Urinary bladder (tissue), 3 donors: ENCODE measurements at regions not wholly inside any gene's neighbourhood (a gene's known extent, or its start where the extent isn't known, plus 50 kb on each side); places are given as distances from the start of the nearest gene placed in this dataset.

Source experiments
- DNase-seq: peaks from one replicate; pipeline ENCODE4 v3.0.0-alpha.2; 2015; ENCODE audit errors: extremely low spot score
- H3K27ac ChIP-seq: one replicate; pipeline ENCODE4 v1.5.1; 2013; ENCODE audit warnings: low read depth, mild to moderate bottlenecking, moderate library complexity
- H3K36me3 ChIP-seq: one replicate; pipeline ENCODE4 v1.6.1; 2013; ENCODE audit warnings: mild to moderate bottlenecking, moderate library complexity; ENCODE audit not compliant: insufficient read depth
- H3K4me1 ChIP-seq: one replicate; pipeline ENCODE4 v1.6.1; 2013; ENCODE audit warnings: mild to moderate bottlenecking, moderate library complexity; ENCODE audit not compliant: insufficient read depth
- H3K4me3 ChIP-seq: one replicate; pipeline ENCODE4 v1.5.1; 2013; ENCODE audit warnings: low read depth, low read length
- WGBS: extraction: QIAGEN DNeasy Blood & Tissue Kit; methylation state at CpG from one replicate; pipeline ENCODE4 v1.1.7; 2013; 5-methylcytosine and 5-hydroxymethylcytosine counted together
- donor health status: healthy with polysubstance abuse.
- donor health status: healthy.

DNA sequence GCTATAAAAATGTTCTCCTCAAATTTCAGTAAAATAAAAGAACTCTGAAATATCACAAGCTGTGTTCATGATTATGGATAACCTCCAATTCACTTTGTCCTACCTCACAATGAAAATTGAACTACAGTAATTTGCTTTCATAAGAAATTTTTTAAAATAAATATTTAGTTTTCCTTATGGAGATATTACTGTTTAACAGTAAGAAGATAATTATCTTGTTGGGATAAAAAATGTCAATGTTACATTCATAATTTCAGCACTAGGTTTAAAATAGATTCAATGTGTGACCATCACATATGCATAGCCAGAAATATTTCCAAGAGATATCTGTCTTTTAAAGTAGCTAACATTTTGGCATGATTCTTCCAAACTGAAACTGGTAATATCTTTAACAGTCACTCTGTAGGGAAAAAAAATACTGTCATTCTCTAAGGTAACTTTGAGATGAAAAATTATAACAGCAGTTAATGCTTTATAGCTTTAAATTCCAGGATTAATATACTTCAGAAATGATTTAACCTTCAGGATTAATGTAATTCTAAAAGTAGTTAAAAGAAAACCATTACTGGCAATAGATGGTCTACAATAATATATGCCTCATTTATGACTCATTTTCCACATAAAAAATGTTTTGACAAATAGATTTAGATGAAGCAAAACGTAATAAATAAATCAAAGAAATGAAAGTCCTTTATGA is 91.3 kb downstream of the SPRY2 start:
- H3K27ac ChIP-seq, result no peak overlapping the region
- WGBS, result 23% methylated on average over 1 of the region's 1 CpG
- no peak overlapping the region for H3K4me3 ChIP-seq
- no peaks in the 10 kb centered on the region for H3K36me3 ChIP-seq
- DNase-seq, result no peak
- no peaks in the 10 kb centered on the region for H3K4me1 ChIP-seq

DNA sequence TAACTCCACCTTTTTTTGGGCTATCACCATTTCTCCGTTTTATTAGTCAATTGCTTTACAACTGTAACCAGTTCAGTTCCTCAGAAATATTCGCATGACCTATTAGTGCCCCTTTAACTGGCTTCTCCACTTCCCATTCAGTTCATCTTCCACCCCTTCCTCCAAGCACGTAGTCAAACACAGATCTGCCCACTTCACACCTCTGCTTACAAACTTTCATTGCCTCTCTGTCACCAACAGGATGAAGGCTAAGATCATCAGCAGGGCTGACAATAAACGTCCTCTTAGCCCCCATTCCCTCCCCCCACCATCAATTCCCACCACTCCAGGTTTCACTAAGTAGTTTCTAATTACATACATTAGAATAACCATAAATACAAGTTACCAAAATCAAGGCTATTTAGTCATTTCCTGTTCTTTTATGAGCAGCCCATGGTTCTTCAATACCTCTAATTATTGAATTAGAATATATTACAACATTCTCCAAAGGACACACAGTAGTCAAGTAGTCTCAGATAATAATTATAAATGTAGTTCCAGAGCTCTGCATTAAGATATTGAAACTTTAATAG is 95.7 kb downstream of the SPRY2 start:
- H3K36me3 ChIP-seq, result no peaks in the 10 kb centered on the region
- 42% methylated on average over 4 of the region's 4 CpGs for WGBS
- no peak overlapping the region for H3K27ac ChIP-seq
- H3K4me1 ChIP-seq, result no peaks in the 10 kb centered on the region
- H3K4me3 ChIP-seq, result no peak overlapping the region
- no peak for DNase-seq

DNA sequence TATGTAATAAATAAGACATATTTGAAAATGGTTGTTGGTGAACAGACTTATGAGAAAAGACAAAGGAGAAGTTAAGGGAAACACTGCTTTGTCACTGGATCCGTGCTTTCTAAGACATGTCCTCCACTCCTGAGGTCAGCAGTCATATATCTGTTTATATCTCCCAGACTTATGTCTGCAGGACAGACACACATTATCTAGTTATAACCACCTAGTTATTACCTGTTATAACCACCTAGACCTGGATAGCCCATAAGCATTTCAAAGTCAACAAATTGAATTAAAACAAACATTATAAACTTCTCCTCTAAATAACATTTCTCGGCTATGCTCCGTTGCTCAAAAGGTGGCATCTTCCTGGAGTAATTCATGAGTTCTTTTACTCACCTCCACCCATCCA is 96.4 kb downstream of the SPRY2 start:
- Histone ChIP-seq H3K4me1 (no peaks in the 10 kb centered on the region), H3K27ac (no peak overlapping the region), H3K4me3 (no peak overlapping the region), H3K36me3 (no peaks in the 10 kb centered on the region)
- 82% methylated on average over 3 of the region's 3 CpGs for WGBS
- DNase-seq, result no peak

DNA sequence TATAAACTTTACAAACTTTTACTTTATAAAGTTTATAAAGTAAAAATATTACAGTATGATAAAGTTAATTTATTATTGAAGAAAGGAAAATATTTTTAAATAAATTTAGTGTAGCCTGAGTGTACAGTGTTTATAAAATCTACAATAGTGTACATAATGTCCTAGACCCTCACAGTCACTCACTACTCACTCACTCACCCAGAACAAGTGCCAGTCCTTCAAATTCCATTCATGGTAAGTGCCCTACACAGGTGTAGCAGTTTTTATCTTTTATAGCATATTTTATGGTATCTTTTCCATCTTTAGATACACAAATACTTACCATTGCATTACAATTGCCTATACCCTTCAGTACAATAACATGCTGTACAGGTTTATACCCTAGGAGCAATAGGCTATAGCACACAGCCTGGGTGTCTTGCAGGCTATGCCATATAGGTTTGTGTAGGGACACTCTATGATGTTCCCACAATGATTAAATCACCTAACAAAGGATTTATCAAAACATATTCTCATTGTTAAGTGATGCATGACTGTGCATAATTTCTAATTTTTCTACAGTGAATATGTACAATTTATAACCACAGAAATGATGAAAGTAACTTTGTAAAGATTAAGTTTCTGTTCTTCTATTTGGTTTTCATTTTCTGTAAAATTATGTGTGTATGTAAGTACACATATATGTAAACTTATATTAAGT is 98.0 kb downstream of the SPRY2 start:
- Histone ChIP-seq H3K4me3 (no peak overlapping the region), H3K27ac (no peak overlapping the region), H3K36me3 (no peaks in the 10 kb centered on the region), H3K4me1 (no peaks in the 10 kb centered on the region)
- DNase-seq, result no peak

DNA sequence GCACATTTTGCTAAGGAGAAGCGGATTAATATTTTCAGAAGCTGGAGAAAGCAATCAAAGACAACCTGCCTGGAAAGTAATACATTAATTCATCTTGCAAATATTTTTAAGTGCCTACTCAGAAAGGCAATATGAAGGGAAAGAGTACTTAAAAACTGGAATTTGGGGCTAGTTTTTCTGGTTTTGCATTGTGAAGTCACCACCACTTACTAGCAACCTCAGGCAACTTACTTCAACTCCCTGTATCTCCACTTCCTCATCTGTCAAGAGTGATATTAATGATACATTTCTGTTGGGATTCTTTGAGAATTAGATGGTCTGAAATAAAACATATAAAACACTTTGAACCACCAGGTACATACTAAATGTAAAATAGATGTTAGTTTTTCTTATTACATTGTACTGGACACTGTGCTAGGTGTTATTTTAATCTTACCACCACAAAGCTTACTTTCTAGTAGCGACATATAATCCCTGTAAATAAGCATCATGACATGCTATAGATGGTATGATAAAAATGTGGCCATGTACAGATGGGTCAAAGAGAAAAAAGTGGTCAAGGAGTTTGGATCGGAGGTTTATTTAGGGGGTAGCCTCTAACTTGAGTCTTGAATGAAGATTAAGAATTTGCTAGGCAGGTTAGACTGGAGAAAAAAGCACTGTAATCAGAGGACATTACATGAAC is 101.2 kb downstream of the SPRY2 start:
- H3K36me3 ChIP-seq, result no peaks in the 10 kb centered on the region
- WGBS, result 63% methylated on average over 3 of the region's 3 CpGs
- H3K27ac ChIP-seq, result no peak overlapping the region
- no peak for DNase-seq
- H3K4me1 ChIP-seq, result no peaks in the 10 kb centered on the region
- H3K4me3 ChIP-seq, result no peak overlapping the region

DNA sequence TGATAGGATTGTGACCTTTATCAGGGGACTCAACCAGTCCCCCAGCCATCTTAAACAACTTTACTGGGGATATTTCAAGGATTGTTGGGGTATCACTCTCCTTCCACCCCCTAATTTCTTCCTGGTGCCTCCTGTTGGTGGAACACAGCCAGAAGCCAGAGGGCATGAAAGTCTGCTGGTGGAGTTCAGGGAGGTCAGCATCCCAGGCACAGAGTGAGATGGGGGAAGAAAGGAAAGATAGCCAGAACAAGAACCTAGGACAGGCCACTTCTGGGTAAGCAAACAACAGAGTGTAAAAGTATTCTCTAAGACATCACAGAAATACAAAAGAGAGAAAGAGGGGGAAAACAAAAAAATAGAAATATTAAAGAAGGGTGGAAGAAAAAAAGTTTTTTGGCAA is 101.8 kb downstream of the SPRY2 start:
- Histone ChIP-seq H3K4me3 (no peak overlapping the region), H3K27ac (no peak overlapping the region), H3K4me1 (no peaks in the 10 kb centered on the region), H3K36me3 (no peaks in the 10 kb centered on the region)
- no peak for DNase-seq

DNA sequence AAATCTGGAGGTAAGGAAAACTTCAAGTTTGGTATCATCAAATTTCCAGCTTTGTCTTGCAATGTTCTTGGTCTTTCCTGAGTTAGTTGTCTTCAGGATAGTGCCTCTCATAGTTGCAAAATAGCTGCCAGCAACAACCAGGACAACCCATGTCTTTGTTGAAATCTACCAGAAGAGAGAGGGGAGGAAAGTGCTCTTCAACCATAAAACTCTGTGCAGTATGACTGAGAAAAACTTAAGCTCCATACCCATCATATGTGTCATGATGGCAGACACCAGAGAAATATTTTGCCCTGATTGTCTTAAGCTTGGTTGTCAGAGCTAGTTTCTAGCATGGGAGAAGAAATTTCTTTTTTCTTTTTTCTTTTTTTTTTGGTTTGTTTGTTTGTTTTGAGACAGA is 103.3 kb downstream of the SPRY2 start:
- no peaks in the 10 kb centered on the region for H3K36me3 ChIP-seq
- no peak for DNase-seq

DNA sequence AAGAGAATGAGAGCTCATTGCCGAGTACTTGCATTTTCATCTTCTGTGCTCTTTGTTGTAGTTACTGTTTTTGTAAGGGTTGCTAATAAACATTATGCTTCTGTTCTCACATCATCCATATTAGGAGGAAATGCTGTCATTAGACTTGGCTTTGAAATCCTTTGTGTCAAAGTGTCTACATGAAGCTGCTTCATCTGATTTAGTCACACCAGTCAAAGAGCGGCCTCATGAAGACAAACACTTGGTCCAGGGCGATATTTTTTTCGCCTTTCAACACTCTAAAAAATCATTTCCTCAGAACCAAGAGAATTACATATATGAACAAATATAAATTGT is 105.0 kb downstream of the SPRY2 start:
- no peak for DNase-seq
- no peaks in the 10 kb centered on the region for H3K36me3 ChIP-seq
- 79% methylated on average over 4 of the region's 4 CpGs for WGBS
- H3K4me1 ChIP-seq, result no peaks in the 10 kb centered on the region
- H3K27ac ChIP-seq, result no peak overlapping the region
- H3K4me3 ChIP-seq, result no peak overlapping the region

More for the DNA sequence above, 103.3 kb downstream of the SPRY2 start:
- H3K27ac ChIP-seq, result no peak overlapping the region
- no peak overlapping the region for H3K4me3 ChIP-seq
- no peaks in the 10 kb centered on the region for H3K4me1 ChIP-seq

DNA sequence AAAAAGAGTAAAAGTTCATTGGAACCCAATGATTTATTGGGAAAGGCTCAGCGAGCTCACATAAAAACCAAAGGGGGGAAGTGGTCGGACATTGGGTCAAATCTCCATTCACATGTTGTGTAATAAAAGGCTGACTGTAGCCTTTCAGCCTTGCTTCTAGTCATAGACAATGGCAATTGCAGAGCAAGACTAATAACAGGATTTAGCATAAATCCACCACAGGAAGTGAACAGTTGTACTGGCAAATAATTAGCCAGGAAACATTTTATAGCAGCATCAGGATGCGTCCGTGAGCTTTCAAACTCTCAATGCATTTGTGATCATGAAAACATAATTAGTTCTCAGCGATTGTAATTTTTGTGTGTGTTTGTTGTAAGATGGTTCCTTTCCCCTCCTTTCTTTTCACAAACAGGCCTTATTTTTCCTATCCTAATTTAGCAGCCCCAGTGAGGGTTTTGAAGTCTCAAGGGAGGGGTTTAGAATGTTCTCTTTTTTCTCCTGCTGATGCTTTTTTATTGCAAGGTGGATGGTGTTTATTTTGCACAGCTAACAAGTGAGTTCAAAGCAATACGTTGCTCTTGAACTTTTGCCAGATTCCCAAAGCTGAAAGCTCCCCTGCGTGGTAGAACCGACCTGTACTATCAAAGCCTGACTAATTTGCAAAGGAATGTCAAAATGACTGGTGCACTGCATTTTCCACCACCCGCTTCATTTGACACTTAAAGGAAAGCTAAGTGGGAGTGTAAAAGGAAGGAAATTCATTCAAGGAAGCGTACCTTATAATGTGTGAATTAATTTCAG is 105.6 kb downstream of the SPRY2 start:
- Histone ChIP-seq H3K36me3 (no peaks in the 10 kb centered on the region), H3K4me3 (no peak overlapping the region), H3K4me1 (no peaks in the 10 kb centered on the region), H3K27ac (no peak overlapping the region)
- no peak for DNase-seq
- WGBS, result 42% methylated on average over 10 of the region's 10 CpGs

DNA sequence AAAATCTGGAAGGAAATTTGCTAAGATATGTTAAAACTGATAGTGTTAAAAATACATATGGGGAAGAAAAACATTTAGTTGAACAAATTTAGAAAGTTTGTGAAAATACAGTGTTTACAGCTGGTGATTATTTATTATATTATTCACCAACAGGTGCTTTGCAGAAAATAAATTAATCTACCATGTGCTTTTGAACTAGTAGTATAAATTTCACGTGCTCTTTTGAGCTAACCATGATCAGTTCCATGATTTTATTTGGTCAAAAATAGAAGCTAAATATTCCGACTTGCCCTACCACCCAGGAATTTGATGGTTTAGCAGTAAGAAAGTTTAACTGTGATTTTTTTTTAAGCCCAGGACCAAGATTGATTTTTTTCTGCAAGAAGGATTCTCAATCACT is 113.3 kb downstream of the SPRY2 start:
- no peak for DNase-seq
- H3K36me3 ChIP-seq, result no peaks in the 10 kb centered on the region
- H3K4me3 ChIP-seq, result no peak overlapping the region
- WGBS, result 80% methylated on average over 2 of the region's 2 CpGs
- no peak overlapping the region for H3K27ac ChIP-seq
- H3K4me1 ChIP-seq, result no peaks in the 10 kb centered on the region

DNA sequence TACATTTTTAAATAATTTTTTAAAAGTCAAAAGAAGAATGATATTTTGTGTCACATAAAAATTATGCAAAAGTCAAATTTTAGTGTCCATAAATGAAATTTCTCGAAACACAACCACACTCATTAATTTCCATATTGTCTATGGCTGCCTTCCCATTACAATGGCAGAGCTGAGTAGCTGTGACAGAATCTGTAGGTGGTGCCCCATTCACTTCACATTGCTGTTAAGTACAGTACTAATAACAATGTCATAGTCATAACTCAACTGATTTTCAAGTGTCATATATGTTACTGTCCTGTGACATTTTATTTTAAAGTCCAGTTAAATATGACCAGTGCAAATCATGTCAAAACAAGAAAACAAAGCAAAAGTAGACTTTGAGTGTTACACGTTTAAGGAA is 114.3 kb downstream of the SPRY2 start:
- WGBS, result 83% methylated on average over 2 of the region's 2 CpGs
- no peaks in the 10 kb centered on the region for H3K36me3 ChIP-seq
- DNase-seq, result no peak
- no peak overlapping the region for H3K4me3 ChIP-seq
- H3K4me1 ChIP-seq, result no peaks in the 10 kb centered on the region
- H3K27ac ChIP-seq, result no peak overlapping the region

DNA sequence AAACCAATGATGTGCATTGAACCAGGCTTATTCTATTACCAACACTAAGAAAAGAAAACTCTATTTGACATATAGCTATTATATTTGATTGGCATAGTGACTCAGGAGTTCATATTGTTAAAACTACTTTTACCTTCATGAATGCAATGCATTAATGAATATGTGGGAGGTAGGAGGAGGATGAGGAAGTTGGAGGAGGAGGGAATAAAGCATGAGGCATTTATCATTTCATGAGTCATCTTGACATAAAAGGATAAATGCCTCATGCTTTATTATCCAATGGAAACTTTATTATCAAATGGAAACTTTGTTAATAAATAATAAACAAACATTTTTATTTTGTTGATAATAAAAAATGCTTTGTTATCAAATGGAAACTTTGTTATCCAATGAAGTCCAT is 116.5 kb downstream of the SPRY2 start:
- H3K4me3 ChIP-seq, result no peak overlapping the region
- DNase-seq, result no peak
- H3K4me1 ChIP-seq, result no peaks in the 10 kb centered on the region
- no peak overlapping the region for H3K27ac ChIP-seq
- H3K36me3 ChIP-seq, result no peaks in the 10 kb centered on the region

DNA sequence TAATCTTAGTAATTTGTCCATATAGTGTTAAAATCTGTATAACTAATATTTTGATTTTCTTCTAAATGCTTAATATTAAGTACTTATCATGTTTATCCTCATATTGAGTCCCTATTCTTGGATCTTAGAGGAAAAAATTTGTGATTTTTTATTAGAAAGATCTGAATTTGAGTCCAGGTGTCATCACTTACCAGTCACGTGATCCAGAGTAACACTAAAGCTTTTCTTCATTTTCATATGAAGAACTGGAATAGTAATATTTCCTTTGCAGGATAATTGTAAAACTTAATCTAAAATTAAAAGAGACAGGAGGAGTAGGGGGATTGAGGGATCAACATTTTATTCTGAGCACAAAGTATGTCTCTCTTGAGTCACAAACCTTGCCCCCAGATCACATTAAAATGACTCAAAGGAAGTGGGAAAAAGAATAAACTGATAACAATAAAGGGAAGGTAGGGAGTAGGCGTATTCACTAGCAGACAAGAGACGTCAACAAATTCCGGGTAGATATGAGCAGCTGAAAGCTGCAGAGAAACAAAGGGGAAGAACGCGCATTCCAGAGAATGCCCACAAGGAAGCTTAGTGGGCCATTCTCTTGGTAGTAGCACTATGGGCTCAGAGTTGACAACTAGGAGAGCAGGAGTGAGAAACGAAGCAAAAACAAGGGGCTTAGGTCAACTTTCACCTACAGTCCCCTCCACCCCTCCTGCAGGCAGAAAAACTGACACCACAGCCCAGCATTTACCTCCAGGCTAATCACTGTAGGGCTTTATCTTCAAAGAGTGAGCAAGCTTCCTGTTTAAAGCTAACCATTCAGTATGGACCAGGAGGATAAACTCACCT is 123.1 kb downstream of the SPRY2 start:
- WGBS, result 73% methylated on average over 7 of the region's 7 CpGs
- Histone ChIP-seq H3K4me1 (no peaks in the 10 kb centered on the region), H3K4me3 (no peak overlapping the region), H3K36me3 (no peaks in the 10 kb centered on the region), H3K27ac (no peak overlapping the region)
- DNase-seq, result no peak
